Loucy (cell line): ENCODE measurements at regions not wholly inside any gene's neighbourhood (a gene's known extent, or its start where the extent isn't known, plus 50 kb on each side); places are given as distances from the start of the nearest gene placed in this dataset.

ENCODE experiments used
- H2AFZ ChIP-seq: fragments of 200-600 bp; sonication (generic); 2 replicates; pipeline ENCODE4 v1.6.0; 2016; ENCODE audit warnings: antibody characterized with exemption, mild to moderate bottlenecking, low read length, moderate library complexity
- H3F3A ChIP-seq: fragments of 200-600 bp; 2 replicates; pipeline ENCODE4 v1.6.0; 2016; ENCODE audit warnings: antibody characterized with exemption, low read depth, mild to moderate bottlenecking
- H3K27me3 ChIP-seq: fragments of 200-600 bp; sonication (generic); 2 replicates; pipeline ENCODE4 v1.6.1; 2014; ENCODE audit warnings: low read length, mild to moderate bottlenecking; ENCODE audit not compliant: insufficient read depth, poor library complexity, severe bottlenecking
- H3K36me3 ChIP-seq: fragments of 200-600 bp; sonication (generic); 2 replicates; pipeline ENCODE4 v1.6.1; 2016; ENCODE audit warnings: low read length; ENCODE audit not compliant: insufficient read depth
- H3K4me1 ChIP-seq: fragments of 200-600 bp; sonication (generic); 2 replicates; pipeline ENCODE4 v1.5.1; 2014; ENCODE audit warnings: low read length, mild to moderate bottlenecking; ENCODE audit not compliant: insufficient read depth, poor library complexity, severe bottlenecking
- H3K4me2 ChIP-seq: fragments of 200-600 bp; sonication (generic); 2 replicates; pipeline ENCODE4 v1.6.0; 2014; ENCODE audit warnings: antibody characterized with exemption, low read length, low read depth, mild to moderate bottlenecking; ENCODE audit not compliant: poor library complexity, severe bottlenecking
- H3K4me3 ChIP-seq: fragments of 200-600 bp; sonication (generic); 2 replicates; pipeline ENCODE4 v1.5.1; 2014; ENCODE audit warnings: low read length, mild to moderate bottlenecking, mixed read lengths; ENCODE audit not compliant: poor library complexity, severe bottlenecking
- H3K79me2 ChIP-seq: fragments of 200-600 bp; sonication (generic); 2 replicates; pipeline ENCODE4 v1.6.1; 2014; ENCODE audit warnings: low read length; ENCODE audit not compliant: insufficient read depth
- H3K9ac ChIP-seq: fragments of 200-600 bp; sonication (generic); 2 replicates; pipeline ENCODE4 v1.6.0; 2014; ENCODE audit warnings: mild to moderate bottlenecking, low read depth, low read length, moderate library complexity; ENCODE audit not compliant: poor library complexity, severe bottlenecking
- H3K9me2 ChIP-seq: fragments of 200-600 bp; sonication (generic); replicated peaks from 2 replicates; pipeline ENCODE4 v1.6.1; 2016; ENCODE audit warnings: low read depth, low read length, mixed read lengths
- H3K9me3 ChIP-seq: fragments of 200-600 bp; sonication (generic); 2 replicates; pipeline ENCODE4 v1.6.1; 2014; ENCODE audit warnings: mild to moderate bottlenecking, antibody characterized with exemption, low read length, low read depth; ENCODE audit not compliant: insufficient read depth
- H4K20me1 ChIP-seq: fragments of 200-600 bp; sonication (generic); 2 replicates; pipeline ENCODE4 v1.6.0; 2014; ENCODE audit warnings: antibody characterized with exemption, low read length, mild to moderate bottlenecking; ENCODE audit not compliant: insufficient read depth, poor library complexity, severe bottlenecking
- CTCF ChIP-seq: fragments of 200-600 bp; sonication (generic); conservative IDR thresholded peaks from 2 replicates; pipeline ENCODE4 v1.5.1; 2014; ENCODE audit warnings: mild to moderate bottlenecking, antibody characterized with exemption, low read length
- EZH2phosphoT487 ChIP-seq: fragments of 200-600 bp; IDR thresholded peaks from 2 replicates; pipeline ENCODE4 v1.6.1; 2018; ENCODE audit warnings: antibody characterized with exemption, mild to moderate bottlenecking, moderate library complexity, borderline replicate concordance

GRCh38 chr12:24582954-24583601 lies 365.8 kb downstream of the BCAT1 start:
- no peaks in the 10 kb centered on the region for H3K27me3 ChIP-seq
- no peaks in the 10 kb centered on the region for H3K79me2 ChIP-seq
- peaks cover 15% of the 10 kb centered on the region for H3K9me3 ChIP-seq
- TF ChIP-seq CTCF (no peak), EZH2phosphoT487 (no peak)
- H3K36me3 ChIP-seq: no peaks in the 10 kb centered on the region
- no peaks in the 10 kb centered on the region for H3K4me1 ChIP-seq
- no peak overlapping the region for H3K4me2 ChIP-seq
- no peaks in the 10 kb centered on the region for H4K20me1 ChIP-seq
- no peak overlapping the region for H3K4me3 ChIP-seq
- no peaks in the 10 kb centered on the region for H3F3A ChIP-seq
- no peak overlapping the region for H3K9ac ChIP-seq
- no peak overlapping the region for H2AFZ ChIP-seq
- no peaks in the 10 kb centered on the region for H3K9me2 ChIP-seq

- Histone ChIP-seq H3K9me3 (peaks cover 7% of the 10 kb centered on the region; the same call in 1 of the 2 replicates), H3K9ac (no peak overlapping the region), H3F3A (no peaks in the 10 kb centered on the region), H3K27me3 (no peaks in the 10 kb centered on the region), H4K20me1 (no peaks in the 10 kb centered on the region), H3K4me1 (no peaks in the 10 kb centered on the region), H3K4me3 (no peak overlapping the region), H3K4me2 (no peak overlapping the region), H3K79me2 (no peaks in the 10 kb centered on the region), H2AFZ (no peak overlapping the region), H3K36me3 (no peaks in the 10 kb centered on the region), H3K9me2 (no peaks in the 10 kb centered on the region)
- TF ChIP-seq CTCF: no peak
These were observed 374.4 kb downstream of the BCAT1 start for GRCh38 chr12:24574538-24574937.

GRCh38 chr12:24573621-24574020 lies 375.3 kb downstream of the BCAT1 start:
- no peak overlapping the region for H3K4me2 ChIP-seq
- no peaks in the 10 kb centered on the region for H4K20me1 ChIP-seq
- no peak overlapping the region for H3K9ac ChIP-seq
- 0 out of 2 replicates have a peak, but pooled peaks cover under 1% of the 10 kb centered on the region for H3K9me3 ChIP-seq
- no peaks in the 10 kb centered on the region for H3K36me3 ChIP-seq
- no peaks in the 10 kb centered on the region for H3F3A ChIP-seq
- no peak overlapping the region for H3K4me3 ChIP-seq
- no peak overlapping the region for H2AFZ ChIP-seq
- TF ChIP-seq EZH2phosphoT487 (no peak), CTCF (no peak)
- no peaks in the 10 kb centered on the region for H3K9me2 ChIP-seq
- H3K4me1 ChIP-seq: no peaks in the 10 kb centered on the region
- no peaks in the 10 kb centered on the region for H3K79me2 ChIP-seq
- no peaks in the 10 kb centered on the region for H3K27me3 ChIP-seq
